ENCODE measurements at regions not wholly inside any gene's neighbourhood (a gene's known extent, or its start where the extent isn't known, plus 50 kb on each side); places are given as distances from the start of the nearest gene placed in this dataset.

DNA sequence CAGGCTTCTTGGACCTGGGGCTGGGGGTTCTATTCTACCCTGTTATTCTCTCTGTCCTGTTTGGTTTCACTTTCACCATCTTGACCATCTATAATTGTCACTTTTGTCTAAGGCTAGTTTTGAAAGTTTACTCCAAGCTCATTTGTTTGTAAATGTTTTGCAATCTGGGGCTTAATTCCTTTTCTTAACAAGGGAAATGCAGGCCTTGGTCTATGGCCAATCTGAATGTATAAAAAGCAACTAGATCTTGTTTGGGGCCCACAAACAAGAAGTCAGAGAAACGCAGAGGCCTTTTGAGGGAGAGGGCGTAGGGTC, 86.3 kb upstream of the PREP start:
- Histone ChIP-seq H3K79me2 (ENCODE audit: insufficient read depth, low read length) (no peaks in the 10 kb centered on the region), H3K4me3 (replicated peaks in 1 of 3; ENCODE audit: low read depth in 2 of 3, low read length in 3 of 3) (peak overlapping the region in 1 of 3 experiments; percentile 23), H2AFZ (ENCODE audit: insufficient read depth, low read depth, low read length, poor library complexity, severe bottlenecking) (peak overlapping the region; percentile 60)

DNA sequence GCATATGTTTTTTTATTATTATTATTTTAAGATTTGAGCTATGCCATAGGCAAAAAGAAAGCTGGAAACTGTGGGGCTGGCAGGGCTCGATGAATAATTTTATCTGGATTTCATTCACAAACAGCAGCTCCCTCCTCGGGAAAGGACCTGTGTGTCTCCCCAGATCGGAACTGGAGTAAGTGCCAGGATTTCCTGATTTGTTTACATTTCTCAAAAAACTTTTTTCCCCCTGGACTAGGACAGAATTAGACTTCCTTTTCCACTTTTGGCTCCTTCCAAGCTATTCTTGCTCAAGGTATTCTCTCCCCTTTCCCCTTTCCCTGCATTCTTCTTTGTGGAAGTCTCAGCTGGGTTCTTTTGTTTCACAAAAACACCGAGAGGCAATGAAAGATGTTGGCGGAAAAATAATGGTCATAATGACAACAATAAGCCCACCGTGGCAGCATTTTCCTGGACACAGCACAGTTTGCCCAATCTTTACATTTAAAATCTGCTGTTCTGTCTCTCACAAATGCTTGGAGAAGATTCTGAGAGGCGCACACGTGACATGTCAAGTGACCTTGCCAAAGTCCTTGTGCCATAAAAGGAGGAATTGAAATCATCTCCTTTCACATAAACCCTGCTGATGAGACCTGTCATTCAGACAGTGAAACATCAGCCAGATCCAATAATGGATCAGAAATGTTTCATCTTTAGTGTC, 85.8 kb upstream of the PREP start:
- Histone ChIP-seq H3K79me2 (ENCODE audit: insufficient read depth, low read length) (no peaks in the 10 kb centered on the region), H4K20me1 (ENCODE audit: insufficient read depth, low read length) (no peaks in the 10 kb centered on the region), H3K9ac (ENCODE audit: insufficient read depth, low read length, poor library complexity, severe bottlenecking) (no peak overlapping the region), H2AFZ (ENCODE audit: insufficient read depth, low read depth, low read length, poor library complexity, severe bottlenecking) (peak overlapping the region; percentile 60), H3K27ac (ENCODE audit: low read depth in 1 of 2, low read length in 2 of 2) (peak overlapping the region in 1 of 2 donors; percentile 74), H3K36me3 (replicated peaks in 1 of 2; ENCODE audit: control insufficient read depth in 1 of 2, insufficient read depth in 2 of 2, low read length in 2 of 2) (no peaks in the 10 kb centered on the region), H3K4me2 (replicated peaks; ENCODE audit: extremely low read depth, low read length, poor library complexity, severe bottlenecking) (peak overlapping the region; percentile 29), H3K4me3 (replicated peaks in 1 of 3; ENCODE audit: low read depth in 2 of 3, low read length in 3 of 3) (peak overlapping the region in 1 of 3 experiments; percentile 23), H3K27me3 (ENCODE audit: control insufficient read depth in 2 of 2, insufficient read depth in 2 of 2, low read length in 2 of 2) (no peaks in the 10 kb centered on the region), H3K4me1 (ENCODE audit: control insufficient read depth in 1 of 2, insufficient read depth in 2 of 2, low read length in 2 of 2) (peaks cover 19% of the 10 kb centered on the region in 2 donors), H3K9me3 (replicated peaks in 1 of 2; ENCODE audit: control insufficient read depth in 1 of 2, insufficient read depth in 1 of 2, low read length in 2 of 2) (no peaks in the 10 kb centered on the region)
- H3K27me3 Mint-ChIP-seq (ENCODE audit: low read depth in 3 of 3), result peaks cover 0 to 3% (median 0%) of the 10 kb centered on the region in 3 donors
- 69% methylated on average over 4 of the region's 8 CpGs for WGBS (ENCODE audit: insufficient coverage)
- no peak for TF ChIP-seq CTCF (IDR thresholded peaks at IDR 0.05)
- peaks cover 34% of the 10 kb centered on the region for H3K4me1 Mint-ChIP-seq
- H3K4me3 Mint-ChIP-seq, result peak overlapping the region in 1 of 2 donors; percentile 30
- no peaks in the 10 kb centered on the region for H3K36me3 Mint-ChIP-seq
- peak overlapping the region; percentile 58 to 85 (median 73) for H3K27ac Mint-ChIP-seq
- no peaks in the 10 kb centered on the region for H3K9me3 Mint-ChIP-seq
- peak; percentile 2 to 46 (median 15) for DNase-seq
- intact Hi-C loops (cut with micrococcal nuclease), result loop anchor here (5.0 kb wide), 2 partner anchors 244 to 734 kb away; no protein-coding TSS in a partner anchor

More for the DNA sequence above, 86.3 kb upstream of the PREP start:
- H3K4me1 ChIP-seq (ENCODE audit: control insufficient read depth in 1 of 2, insufficient read depth in 2 of 2, low read length in 2 of 2), result peaks cover 19% of the 10 kb centered on the region in 2 donors
- H3K4me1 Mint-ChIP-seq, result peaks cover 34% of the 10 kb centered on the region
- no peaks in the 10 kb centered on the region for H3K9me3 ChIP-seq (replicated peaks in 1 of 2; ENCODE audit: control insufficient read depth in 1 of 2, insufficient read depth in 1 of 2, low read length in 2 of 2)
- H3K4me2 ChIP-seq (replicated peaks; ENCODE audit: extremely low read depth, low read length, poor library complexity, severe bottlenecking), result peak overlapping the region; percentile 29
- no peaks in the 10 kb centered on the region for H3K36me3 ChIP-seq (replicated peaks in 1 of 2; ENCODE audit: control insufficient read depth in 1 of 2, insufficient read depth in 2 of 2, low read length in 2 of 2)
- DNase-seq, result peak; percentile 5 to 36 (median 7)
- H3K9me3 Mint-ChIP-seq, result no peaks in the 10 kb centered on the region
- H3K9ac ChIP-seq (ENCODE audit: insufficient read depth, low read length, poor library complexity, severe bottlenecking), result no peak overlapping the region
- H3K27ac Mint-ChIP-seq, result peak overlapping the region; percentile 58 to 85 (median 83)
- no peaks in the 10 kb centered on the region for H3K27me3 ChIP-seq (ENCODE audit: control insufficient read depth in 2 of 2, insufficient read depth in 2 of 2, low read length in 2 of 2)
- no peaks in the 10 kb centered on the region for H3K36me3 Mint-ChIP-seq
- TF ChIP-seq CTCF (IDR thresholded peaks at IDR 0.05), result no peak
- intact Hi-C loops (cut with micrococcal nuclease), result loop anchor here (5.0 kb wide), 2 partner anchors 243 to 733 kb away; no protein-coding TSS in a partner anchor
- H4K20me1 ChIP-seq (ENCODE audit: insufficient read depth, low read length), result no peaks in the 10 kb centered on the region
- peak overlapping the region; percentile 4 to 74 for H3K27ac ChIP-seq (ENCODE audit: low read depth in 1 of 2, low read length in 2 of 2)
- no CpG with 5 or more reads among the region's 2 CpGs for WGBS (ENCODE audit: insufficient coverage)
- H3K4me3 Mint-ChIP-seq, result peak overlapping the region in 1 of 2 donors; percentile 19
- peaks cover 0 to 3% (median 0%) of the 10 kb centered on the region in 3 donors for H3K27me3 Mint-ChIP-seq (ENCODE audit: low read depth in 3 of 3)
